AG04449 (cell line): ENCODE measurements at regions not wholly inside any gene's neighbourhood (a gene's known extent, or its start where the extent isn't known, plus 50 kb on each side); places are given as distances from the start of the nearest gene placed in this dataset.

Experiments
- CTCF ChIA-PET: fragments of 350-600 bp; formaldehyde crosslinking; extraction: SDS; loops from one replicate; lab custom pipeline; 2021; ENCODE audit warnings: antibody characterized with exemption; lab: Yijun Ruan, JAX
- POLR2A ChIA-PET: fragments of 400-600, 350-600 bp; formaldehyde crosslinking; extraction: SDS; loops from one replicate; lab custom pipeline; 2020; ENCODE audit warnings: antibody characterized with exemption, inconsistent platforms; lab: Yijun Ruan, JAX
- DNase-seq: peaks from one replicate; pipeline ENCODE4 v3.0.0-alpha.2; 2010; ENCODE audit warnings: low read depth, low spot score
- H3K4me3 ChIP-seq: 2 replicates; pipeline ENCODE4 v1.5.1; 2011; ENCODE audit warnings: low read depth, mild to moderate bottlenecking, control low read depth, low read length
- TF ChIP-seq, protein P1 (sequence below): IDR thresholded peaks from one replicate; pipeline ENCODE4 v1.5.1; 2011; ENCODE audit warnings: mild to moderate bottlenecking, moderate library complexity, low read length, control low read depth, inconsistent platforms; ENCODE audit not compliant: insufficient read depth; ENCODE audit errors: missing control alignments

GRCh38 chr12:58309806-58310205 is 368.4 kb downstream of the ATP23 start:
- TF ChIP-seq, protein P1, sequence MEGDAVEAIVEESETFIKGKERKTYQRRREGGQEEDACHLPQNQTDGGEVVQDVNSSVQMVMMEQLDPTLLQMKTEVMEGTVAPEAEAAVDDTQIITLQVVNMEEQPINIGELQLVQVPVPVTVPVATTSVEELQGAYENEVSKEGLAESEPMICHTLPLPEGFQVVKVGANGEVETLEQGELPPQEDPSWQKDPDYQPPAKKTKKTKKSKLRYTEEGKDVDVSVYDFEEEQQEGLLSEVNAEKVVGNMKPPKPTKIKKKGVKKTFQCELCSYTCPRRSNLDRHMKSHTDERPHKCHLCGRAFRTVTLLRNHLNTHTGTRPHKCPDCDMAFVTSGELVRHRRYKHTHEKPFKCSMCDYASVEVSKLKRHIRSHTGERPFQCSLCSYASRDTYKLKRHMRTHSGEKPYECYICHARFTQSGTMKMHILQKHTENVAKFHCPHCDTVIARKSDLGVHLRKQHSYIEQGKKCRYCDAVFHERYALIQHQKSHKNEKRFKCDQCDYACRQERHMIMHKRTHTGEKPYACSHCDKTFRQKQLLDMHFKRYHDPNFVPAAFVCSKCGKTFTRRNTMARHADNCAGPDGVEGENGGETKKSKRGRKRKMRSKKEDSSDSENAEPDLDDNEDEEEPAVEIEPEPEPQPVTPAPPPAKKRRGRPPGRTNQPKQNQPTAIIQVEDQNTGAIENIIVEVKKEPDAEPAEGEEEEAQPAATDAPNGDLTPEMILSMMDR = no peak
- CTCF ChIA-PET = no interaction called here
- no peak overlapping the region for H3K4me3 ChIP-seq
- POLR2A ChIA-PET = no interaction called here
- no peak for DNase-seq

DNA sequence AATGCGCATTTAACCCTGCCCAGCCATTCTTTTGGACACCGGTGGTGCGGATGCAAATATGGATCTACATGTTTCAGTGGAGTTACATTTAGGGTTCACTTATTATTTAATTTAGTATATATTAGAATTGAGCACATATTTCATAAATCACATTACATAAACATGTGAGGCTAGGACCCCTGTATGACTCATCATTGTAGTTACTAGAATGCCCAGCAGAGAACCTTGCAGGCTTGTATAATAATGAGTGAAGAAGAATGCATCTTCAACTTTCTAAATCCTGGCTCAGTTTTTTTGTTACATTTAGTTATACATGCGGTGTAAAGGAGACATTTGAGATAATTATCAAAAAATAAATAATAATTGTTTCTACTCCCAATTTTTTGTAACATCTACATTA is 369.0 kb downstream of the ATP23 start:
- no peak overlapping the region for H3K4me3 ChIP-seq
- TF ChIP-seq, protein P1 = no peak
- no peak for DNase-seq
- POLR2A ChIA-PET = no interaction called here
- CTCF ChIA-PET = no interaction called here

DNA sequence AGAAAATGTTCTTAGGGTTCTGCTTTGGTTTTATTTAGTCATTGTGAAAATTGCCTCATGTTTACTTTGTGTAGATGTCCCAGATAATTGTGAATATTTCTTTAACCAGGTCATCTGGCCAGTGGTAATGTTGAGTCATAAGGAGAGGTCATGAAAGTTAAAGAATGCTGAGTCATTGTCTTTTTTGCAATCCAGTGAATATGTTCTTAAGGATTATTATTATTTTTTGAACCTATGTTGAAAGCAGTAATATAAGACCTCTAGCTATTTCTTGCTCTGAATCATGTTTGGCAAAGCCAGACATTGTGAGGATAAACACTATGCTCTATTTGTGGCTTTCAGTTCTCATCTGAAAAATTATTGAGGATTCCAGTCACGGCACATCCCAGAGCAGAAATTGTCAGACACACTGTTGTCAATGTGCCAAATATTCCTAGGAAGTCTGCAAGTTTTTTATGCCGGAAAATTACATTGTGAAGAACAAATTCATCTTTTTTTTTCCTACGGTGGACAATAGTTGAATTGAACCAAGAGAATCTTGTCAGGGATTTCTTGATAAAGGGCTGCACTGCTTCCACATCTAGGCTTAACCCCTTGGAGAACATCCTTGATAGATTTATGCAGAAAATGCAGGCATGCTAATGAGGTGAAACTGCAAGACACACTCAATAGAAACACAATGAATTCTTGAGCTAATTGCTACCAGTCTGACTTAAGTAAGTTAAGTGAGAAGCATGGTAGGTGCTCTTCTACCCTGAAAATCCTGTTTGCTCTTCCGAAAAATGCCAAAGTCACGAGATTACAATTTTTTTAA is 369.6 kb downstream of the ATP23 start:
- ChIA-PET CTCF (no interaction called here), POLR2A (no interaction called here)
- no peak overlapping the region for H3K4me3 ChIP-seq
- DNase-seq = peak; percentile 98
- TF ChIP-seq, protein P1 = no peak

DNA sequence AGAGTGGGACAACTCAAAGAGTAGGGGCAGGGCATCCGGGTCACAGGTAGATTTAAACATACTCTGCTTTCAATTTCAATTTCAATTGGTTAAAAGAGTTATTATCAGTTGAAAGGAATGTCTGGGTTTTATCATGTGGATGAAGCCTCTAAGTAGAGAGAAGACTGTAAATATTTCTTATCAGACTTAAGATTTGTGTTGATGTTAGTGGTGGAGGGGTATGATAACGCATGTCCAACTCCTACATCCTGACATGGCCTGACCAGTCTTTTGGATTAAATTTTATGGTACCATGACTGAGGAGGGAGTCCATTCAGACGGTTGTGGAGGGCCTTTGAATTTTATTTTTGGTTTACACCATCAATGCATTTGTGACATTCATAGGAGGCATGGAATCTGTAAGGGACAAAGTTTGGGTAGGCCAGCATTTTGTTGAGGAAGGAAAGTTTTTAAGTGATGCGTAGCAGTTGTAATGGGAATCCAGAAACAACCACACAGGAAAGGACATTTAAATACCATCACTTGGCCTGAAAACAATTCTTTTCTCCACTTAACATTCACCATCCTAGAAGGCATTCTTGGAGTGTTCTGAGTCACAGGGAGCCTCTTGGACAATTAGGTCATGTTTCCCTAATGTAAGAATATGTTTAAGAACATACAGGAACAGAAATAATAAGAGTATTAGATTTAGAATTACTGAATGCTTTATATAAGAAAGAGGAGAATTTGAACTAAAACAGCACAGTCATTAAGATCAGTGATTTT is 371.9 kb downstream of the ATP23 start:
- peak; percentile 77 for DNase-seq
- CTCF ChIA-PET = no interaction called here
- TF ChIP-seq, protein P1 = no peak
- POLR2A ChIA-PET = no interaction called here
- no peak overlapping the region for H3K4me3 ChIP-seq

DNA sequence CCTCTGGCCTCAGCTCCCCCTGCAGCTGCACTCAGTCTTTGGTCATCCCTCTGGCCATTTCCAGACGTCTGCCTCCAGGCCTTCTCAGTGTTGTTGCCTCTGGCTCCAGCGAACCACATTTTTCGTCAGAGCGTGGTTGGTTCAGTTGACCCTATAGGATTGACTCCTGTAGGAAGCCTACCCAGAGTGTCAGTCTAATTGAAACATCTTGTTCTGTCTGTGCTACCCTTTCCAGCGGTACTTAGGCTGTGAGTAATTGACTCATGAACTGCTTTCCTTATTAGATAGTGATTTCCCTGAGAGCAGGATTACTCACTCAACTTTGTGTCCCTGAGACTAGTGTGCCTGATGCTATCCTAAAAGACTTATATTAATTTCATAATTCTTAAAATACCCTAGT is 373.2 kb downstream of the ATP23 start:
- TF ChIP-seq, protein P1 = no peak
- H3K4me3 ChIP-seq = no peak overlapping the region
- POLR2A ChIA-PET = no interaction called here
- no peak for DNase-seq
- CTCF ChIA-PET = interaction anchor here (0.6 to 1.4 kb wide), 2 partner anchors 32 to 114 kb away, joined by 3 read pairs; no protein-coding TSS in a partner anchor

- no peak overlapping the region for H3K4me3 ChIP-seq
- TF ChIP-seq, protein P1 = no peak
- DNase-seq = no peak
- CTCF ChIA-PET = interaction anchor here (1.0 kb wide), 1 partner anchor 333 kb away, joined by 3 read pairs; no protein-coding TSS in a partner anchor
- POLR2A ChIA-PET = no interaction called here
These were observed 375.6 kb downstream of the ATP23 start for GRCh38 chr12:58316926-58317325.
